ENCODE measurements at regions not wholly inside any gene's neighbourhood (a gene's known extent, or its start where the extent isn't known, plus 50 kb on each side); places are given as distances from the start of the nearest gene placed in this dataset.
"Not testable (repeated sequence)": the region's sequence is repeated elsewhere in the genome, so short reads cannot be mapped to it uniquely, and the experiment has no call there.

GRCh38 chr13:50635504-50635903 is 208.0 kb downstream of the DLEU7 start:
- H3K27ac ChIP-seq (ENCODE audit: low read length): no peak overlapping the region
- H3K4me3 ChIP-seq (ENCODE audit: low read depth in 1 of 2, low read length in 2 of 2): no peak overlapping the region

DNA sequence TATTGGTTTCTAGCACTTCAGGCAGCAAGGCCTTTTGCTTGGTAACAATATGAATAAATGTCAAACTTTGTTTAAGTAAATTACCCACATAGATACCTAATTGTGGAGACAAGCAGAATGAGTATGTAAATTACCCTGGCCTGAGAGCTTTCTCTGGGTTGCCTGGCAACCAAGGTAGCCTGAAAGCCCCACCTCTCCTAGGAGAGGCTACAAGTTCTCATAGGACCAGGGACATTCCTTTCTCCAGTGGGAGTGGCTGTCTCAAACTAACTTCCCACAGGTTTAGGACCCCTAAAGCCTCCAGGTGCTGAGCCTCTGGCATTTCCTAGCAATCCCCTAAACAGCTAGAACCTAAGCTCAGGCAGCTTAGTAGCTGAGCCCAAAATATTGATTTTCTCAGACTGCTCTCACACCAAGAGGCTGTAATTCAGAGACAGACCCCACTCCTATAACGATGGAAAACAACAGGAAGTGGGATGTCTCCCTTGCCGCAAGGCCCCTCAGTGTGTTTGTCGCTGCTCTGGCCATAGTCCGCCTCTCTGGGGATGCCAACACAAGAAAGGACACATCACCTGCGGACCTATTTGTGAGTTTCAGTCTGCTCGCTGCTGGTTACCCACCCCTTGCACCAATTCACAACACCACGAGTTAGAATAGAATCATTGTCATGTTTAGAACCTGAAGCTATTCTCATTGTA is 207.3 kb downstream of the DLEU7 start:
- Histone ChIP-seq H3K4me1 (ENCODE audit: control insufficient read depth in 1 of 2, insufficient read depth in 2 of 2, low read length in 2 of 2) (no peaks in the 10 kb centered on the region), H3K9me3 (ENCODE audit: control insufficient read depth in 1 of 2, low read length in 2 of 2) (no peaks in the 10 kb centered on the region), H3K4me3 (ENCODE audit: low read depth in 1 of 2, low read length in 2 of 2) (no peak overlapping the region), H3K36me3 (ENCODE audit: control insufficient read depth in 1 of 2, insufficient read depth in 2 of 2, low read length in 2 of 2) (no peaks in the 10 kb centered on the region), H3K27me3 (ENCODE audit: low read depth, low read length) (no peaks in the 10 kb centered on the region), H3K27ac (ENCODE audit: low read length) (no peak overlapping the region)

More at GRCh38 chr13:50635504-50635903, 208.0 kb downstream of the DLEU7 start:
- Histone ChIP-seq H3K36me3 (ENCODE audit: control insufficient read depth in 1 of 2, insufficient read depth in 2 of 2, low read length in 2 of 2) (no peaks in the 10 kb centered on the region), H3K9me3 (ENCODE audit: control insufficient read depth in 1 of 2, low read length in 2 of 2) (no peaks in the 10 kb centered on the region), H3K4me1 (ENCODE audit: control insufficient read depth in 1 of 2, insufficient read depth in 2 of 2, low read length in 2 of 2) (no peaks in the 10 kb centered on the region), H3K27me3 (ENCODE audit: low read depth, low read length) (no peaks in the 10 kb centered on the region)

GRCh38 chr13:50643060-50643459 is 200.4 kb downstream of the DLEU7 start:
- Histone ChIP-seq H3K4me1 (ENCODE audit: control insufficient read depth in 1 of 2, insufficient read depth in 2 of 2, low read length in 2 of 2) (no peaks in the 10 kb centered on the region), H3K9me3 (ENCODE audit: control insufficient read depth in 1 of 2, low read length in 2 of 2) (no peaks in the 10 kb centered on the region), H3K36me3 (ENCODE audit: control insufficient read depth in 1 of 2, insufficient read depth in 2 of 2, low read length in 2 of 2) (no peaks in the 10 kb centered on the region), H3K4me3 (ENCODE audit: low read depth in 1 of 2, low read length in 2 of 2) (no peak overlapping the region), H3K27me3 (ENCODE audit: low read depth, low read length) (no peaks in the 10 kb centered on the region), H3K27ac (ENCODE audit: low read length) (no peak overlapping the region)

DNA sequence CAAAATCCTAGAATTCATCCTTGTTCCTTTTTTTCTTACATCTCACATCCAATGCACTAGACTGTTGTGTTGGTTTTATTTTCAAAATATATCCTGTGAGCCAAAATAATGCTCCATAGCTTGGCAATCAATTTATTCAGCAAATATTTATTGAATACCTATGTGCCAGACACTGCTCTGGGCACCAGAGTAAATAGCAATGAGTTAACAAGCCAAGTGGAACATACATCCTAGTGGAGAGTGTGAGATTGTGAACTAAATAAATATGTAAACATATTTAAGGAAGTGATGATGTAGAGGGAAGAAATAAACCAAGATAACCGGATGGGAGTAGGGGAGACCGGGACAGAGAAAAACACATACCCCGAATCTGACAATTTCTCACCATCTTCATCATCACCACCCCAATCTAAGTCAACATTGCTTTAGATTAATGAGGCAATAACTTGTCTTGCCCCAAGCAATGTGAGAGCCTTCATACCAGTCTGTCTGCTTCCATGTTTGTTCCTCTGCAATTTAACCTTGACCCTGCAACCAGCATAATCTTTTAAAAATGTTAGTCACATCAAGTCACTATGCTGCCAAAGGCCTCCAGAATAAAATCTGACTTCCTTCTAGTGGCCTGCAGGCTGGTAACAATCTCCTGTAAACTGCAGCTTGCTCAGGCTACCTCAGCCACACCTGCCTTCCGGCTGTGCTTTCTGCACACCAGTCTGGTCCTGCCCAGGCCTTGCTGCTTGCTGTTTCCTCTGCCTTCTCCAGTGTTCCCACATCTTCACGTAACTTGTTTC is 199.2 kb downstream of the DLEU7 start:
- Histone ChIP-seq H3K9me3 (ENCODE audit: control insufficient read depth in 1 of 2, low read length in 2 of 2) (no peaks in the 10 kb centered on the region), H3K4me3 (ENCODE audit: low read depth in 1 of 2, low read length in 2 of 2) (no peak overlapping the region), H3K27me3 (ENCODE audit: low read depth, low read length) (no peaks in the 10 kb centered on the region), H3K27ac (ENCODE audit: low read length) (no peak overlapping the region), H3K4me1 (ENCODE audit: control insufficient read depth in 1 of 2, insufficient read depth in 2 of 2, low read length in 2 of 2) (no peaks in the 10 kb centered on the region), H3K36me3 (ENCODE audit: control insufficient read depth in 1 of 2, insufficient read depth in 2 of 2, low read length in 2 of 2) (no peaks in the 10 kb centered on the region)

DNA sequence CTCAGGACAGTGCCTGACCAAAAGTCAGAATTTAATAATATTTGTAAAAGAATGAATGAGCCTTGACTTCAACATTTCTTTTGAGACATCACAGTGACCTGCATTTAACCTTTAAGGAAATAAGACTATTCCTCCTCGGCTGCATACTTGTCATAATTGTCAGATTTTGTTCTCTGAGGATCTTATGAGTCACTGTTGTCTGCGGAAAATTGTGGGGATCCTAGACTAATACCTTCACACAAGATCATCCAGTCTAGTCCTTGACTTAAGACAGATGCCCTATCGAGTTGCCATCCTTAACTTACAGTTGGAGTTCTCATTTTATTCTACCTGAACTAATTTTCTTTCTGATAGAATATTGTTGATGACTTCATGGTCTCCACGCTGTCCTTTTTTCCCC is 198.4 kb downstream of the DLEU7 start:
- Histone ChIP-seq H3K4me3 (ENCODE audit: low read depth in 1 of 2, low read length in 2 of 2) (no peak overlapping the region), H3K27me3 (ENCODE audit: low read depth, low read length) (no peaks in the 10 kb centered on the region), H3K36me3 (ENCODE audit: control insufficient read depth in 1 of 2, insufficient read depth in 2 of 2, low read length in 2 of 2) (no peaks in the 10 kb centered on the region), H3K4me1 (ENCODE audit: control insufficient read depth in 1 of 2, insufficient read depth in 2 of 2, low read length in 2 of 2) (no peaks in the 10 kb centered on the region), H3K9me3 (ENCODE audit: control insufficient read depth in 1 of 2, low read length in 2 of 2) (no peaks in the 10 kb centered on the region), H3K27ac (ENCODE audit: low read length) (no peak overlapping the region)

DNA sequence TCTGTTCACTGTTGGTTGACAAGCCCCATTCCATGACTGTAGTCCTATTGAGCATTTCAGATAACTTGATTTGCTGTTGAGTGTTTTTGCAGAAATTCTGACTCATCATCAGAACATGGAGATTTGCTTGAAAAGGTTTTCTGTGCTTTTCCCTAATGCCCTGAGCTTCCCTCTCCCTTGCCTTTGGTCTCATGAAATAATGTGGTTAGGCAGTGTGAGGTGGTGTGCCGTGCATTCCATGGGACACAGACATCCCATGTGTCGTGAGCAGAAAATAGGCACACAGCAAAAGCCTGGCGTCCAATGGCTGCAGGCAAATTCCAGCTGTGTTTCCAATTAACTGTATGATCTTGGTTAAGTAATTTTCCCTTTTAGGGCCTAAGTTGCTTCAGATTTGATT is 197.4 kb downstream of the DLEU7 start:
- Histone ChIP-seq H3K4me3 (ENCODE audit: low read depth in 1 of 2, low read length in 2 of 2) (no peak overlapping the region), H3K9me3 (ENCODE audit: control insufficient read depth in 1 of 2, low read length in 2 of 2) (no peaks in the 10 kb centered on the region), H3K27ac (ENCODE audit: low read length) (no peak overlapping the region), H3K4me1 (ENCODE audit: control insufficient read depth in 1 of 2, insufficient read depth in 2 of 2, low read length in 2 of 2) (no peaks in the 10 kb centered on the region), H3K36me3 (ENCODE audit: control insufficient read depth in 1 of 2, insufficient read depth in 2 of 2, low read length in 2 of 2) (no peaks in the 10 kb centered on the region), H3K27me3 (ENCODE audit: low read depth, low read length) (no peaks in the 10 kb centered on the region)

DNA sequence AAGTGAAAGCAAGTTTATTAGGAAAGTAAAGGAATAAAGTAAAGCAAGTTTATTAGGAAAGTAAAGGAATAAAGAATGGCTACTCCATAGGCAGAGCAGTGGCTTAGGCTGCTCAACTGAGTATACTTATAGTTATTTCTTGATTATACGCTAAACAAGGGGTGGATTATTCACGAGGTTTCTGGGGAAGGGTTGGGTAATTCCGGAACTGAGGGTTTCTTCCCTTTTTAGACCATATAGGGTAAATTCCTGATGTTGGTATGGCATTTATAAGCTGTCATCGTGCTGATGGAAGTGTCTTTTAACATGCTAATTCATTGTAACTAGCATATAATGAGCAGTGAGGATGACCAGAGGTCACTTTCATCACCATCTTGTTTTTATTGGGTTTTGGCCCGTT is 194.3 kb downstream of the DLEU7 start:
- H3K27me3 ChIP-seq (ENCODE audit: low read depth, low read length): no peaks in the 10 kb centered on the region
- H3K9me3 ChIP-seq (ENCODE audit: control insufficient read depth in 1 of 2, low read length in 2 of 2): no peaks in the 10 kb centered on the region
- H3K4me3 ChIP-seq (ENCODE audit: low read depth in 1 of 2, low read length in 2 of 2): no peak overlapping the region
- no peaks in the 10 kb centered on the region for H3K4me1 ChIP-seq (ENCODE audit: control insufficient read depth in 1 of 2, insufficient read depth in 2 of 2, low read length in 2 of 2)
- H3K27ac ChIP-seq (ENCODE audit: low read length): no peak overlapping the region
- H3K36me3 ChIP-seq (ENCODE audit: control insufficient read depth in 1 of 2, insufficient read depth in 2 of 2, low read length in 2 of 2): no peaks in the 10 kb centered on the region

GRCh38 chr13:50650592-50651504 is 192.6 kb downstream of the DLEU7 start:
- Histone ChIP-seq H3K27me3 (ENCODE audit: low read depth, low read length) (no peaks in the 10 kb centered on the region), H3K4me3 (ENCODE audit: low read depth in 1 of 2, low read length in 2 of 2) (no peak overlapping the region), H3K9me3 (ENCODE audit: control insufficient read depth in 1 of 2, low read length in 2 of 2) (no peaks in the 10 kb centered on the region), H3K27ac (ENCODE audit: low read length) (no peak overlapping the region), H3K4me1 (ENCODE audit: control insufficient read depth in 1 of 2, insufficient read depth in 2 of 2, low read length in 2 of 2) (no peaks in the 10 kb centered on the region), H3K36me3 (ENCODE audit: control insufficient read depth in 1 of 2, insufficient read depth in 2 of 2, low read length in 2 of 2) (no peaks in the 10 kb centered on the region)

- H3K27me3 ChIP-seq (ENCODE audit: low read depth, low read length): no peaks in the 10 kb centered on the region
- H3K36me3 ChIP-seq (ENCODE audit: control insufficient read depth in 1 of 2, insufficient read depth in 2 of 2, low read length in 2 of 2): no peaks in the 10 kb centered on the region
- no peak overlapping the region for H3K4me3 ChIP-seq (ENCODE audit: low read depth in 1 of 2, low read length in 2 of 2)
- no peaks in the 10 kb centered on the region for H3K9me3 ChIP-seq (ENCODE audit: control insufficient read depth in 1 of 2, low read length in 2 of 2)
- no peaks in the 10 kb centered on the region for H3K4me1 ChIP-seq (ENCODE audit: control insufficient read depth in 1 of 2, insufficient read depth in 2 of 2, low read length in 2 of 2)
- no peak overlapping the region for H3K27ac ChIP-seq (ENCODE audit: low read length)
Observed at GRCh38 chr13:50651922-50652321, 191.6 kb downstream of the DLEU7 start.

- Histone ChIP-seq H3K9me3 (ENCODE audit: control insufficient read depth in 1 of 2, low read length in 2 of 2) (no peaks in the 10 kb centered on the region), H3K27ac (ENCODE audit: low read length) (no peak overlapping the region), H3K36me3 (ENCODE audit: control insufficient read depth in 1 of 2, insufficient read depth in 2 of 2, low read length in 2 of 2) (no peaks in the 10 kb centered on the region), H3K4me1 (ENCODE audit: control insufficient read depth in 1 of 2, insufficient read depth in 2 of 2, low read length in 2 of 2) (no peaks in the 10 kb centered on the region), H3K27me3 (ENCODE audit: low read depth, low read length) (no peaks in the 10 kb centered on the region), H3K4me3 (ENCODE audit: low read depth in 1 of 2, low read length in 2 of 2) (no peak overlapping the region)
Observed at GRCh38 chr13:50654331-50654730, 189.2 kb downstream of the DLEU7 start.

- not testable (repeated sequence) for H3K9me3 ChIP-seq (ENCODE audit: control insufficient read depth in 1 of 2, low read length in 2 of 2); H3K4me3 ChIP-seq (ENCODE audit: low read depth in 1 of 2, low read length in 2 of 2); H3K4me1 ChIP-seq (ENCODE audit: control insufficient read depth in 1 of 2, insufficient read depth in 2 of 2, low read length in 2 of 2); H3K27ac ChIP-seq (ENCODE audit: low read length); H3K36me3 ChIP-seq (ENCODE audit: control insufficient read depth in 1 of 2, insufficient read depth in 2 of 2, low read length in 2 of 2); H3K27me3 ChIP-seq (ENCODE audit: low read depth, low read length)
Observed at GRCh38 chr13:50661881-50662280, 181.6 kb downstream of the DLEU7 start.

Data from muscle layer of duodenum (tissue), 2 donors.